HG03460 (cell line): ENCODE measurements at regions not wholly inside any gene's neighbourhood (a gene's known extent, or its start where the extent isn't known, plus 50 kb on each side); places are given as distances from the start of the nearest gene placed in this dataset.
"Not testable (repeated sequence)": the region's sequence is repeated elsewhere in the genome, so short reads cannot be mapped to it uniquely, and the experiment has no call there.

ENCODE experiments used
- ATAC-seq: cut with Tn5 transposase; IDR thresholded peaks from one replicate; pipeline ENCODE4 v1.9.1; 2021; ENCODE audit not compliant: unreplicated experiment

- no peak for ATAC-seq
Observed at GRCh38 chr7:16098058-16098457, 323.3 kb downstream of the CRPPA start.

- no peak for ATAC-seq
Observed at GRCh38 chr7:16095171-16095950, 326.0 kb downstream of the CRPPA start.

GRCh38 chr7:16094651-16095050, 326.7 kb downstream of the CRPPA start:
- ATAC-seq: no peak

DNA sequence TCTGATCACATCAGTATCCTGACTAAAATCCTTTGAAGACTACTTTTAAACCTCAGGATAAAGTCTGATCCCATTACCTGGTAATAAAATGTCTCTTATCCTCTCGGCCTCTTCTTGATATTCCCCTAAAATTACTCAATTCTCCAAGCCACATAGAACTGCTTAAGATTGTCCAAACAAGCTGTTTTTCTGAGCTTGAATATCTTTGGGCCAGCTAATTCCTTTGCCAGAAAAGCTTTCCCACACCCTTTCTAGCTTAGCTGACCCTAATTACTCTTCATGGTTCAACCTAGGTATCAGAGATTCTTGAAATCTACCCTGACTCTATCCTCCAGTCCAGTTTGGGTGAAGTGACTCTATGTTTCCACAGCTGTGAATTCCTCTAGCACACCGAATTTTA, 328.6 kb downstream of the CRPPA start:
- ATAC-seq: no peak

DNA sequence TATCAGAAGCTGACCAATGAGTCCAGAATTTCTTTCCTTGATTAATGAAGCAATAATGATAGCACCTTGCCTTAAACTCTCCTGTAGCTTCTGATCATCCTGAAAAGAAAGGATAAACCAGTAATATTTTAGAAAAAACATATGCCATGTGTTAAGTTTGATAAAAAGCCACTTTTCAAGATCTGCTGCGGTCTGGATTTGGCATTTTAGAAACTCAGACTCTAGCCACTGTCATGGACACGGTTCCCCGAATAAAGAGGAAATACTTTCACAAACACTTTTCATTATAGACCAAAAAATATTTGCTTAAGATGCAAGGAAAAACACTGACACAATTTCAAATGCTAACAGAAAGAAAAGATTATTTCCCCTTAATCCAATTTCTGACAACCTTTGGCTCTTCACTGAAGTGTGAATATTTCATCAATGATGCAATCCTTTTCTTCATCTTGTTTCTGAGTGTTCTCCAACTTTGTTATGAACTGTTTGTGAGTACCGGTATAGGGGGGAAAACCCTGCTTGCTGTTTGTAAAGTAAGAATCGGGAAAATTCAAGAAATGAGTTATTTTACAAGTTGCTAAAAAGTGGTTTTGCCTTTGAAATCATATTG, 329.5 kb downstream of the CRPPA start:
- no peak for ATAC-seq

DNA sequence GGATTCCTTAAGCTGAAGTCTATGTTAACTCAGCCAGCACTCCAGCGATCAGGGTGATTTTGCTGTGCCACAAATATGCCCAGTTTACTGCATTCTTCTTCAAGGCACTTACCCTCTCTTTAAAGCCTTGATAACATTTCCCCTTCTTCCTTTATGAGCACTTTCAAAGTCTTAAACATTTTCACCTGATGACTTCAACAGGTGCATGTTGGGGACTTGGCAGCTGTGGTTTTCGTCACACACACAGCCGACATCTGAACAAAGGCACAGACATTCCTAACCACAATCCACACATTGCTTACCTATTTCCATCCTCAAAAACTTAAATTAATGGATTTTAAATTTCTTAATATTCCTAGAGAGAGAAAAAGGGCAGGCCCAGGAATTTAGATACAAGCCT, 331.5 kb downstream of the CRPPA start:
- no peak for ATAC-seq

GRCh38 chr7:16089191-16089590, 332.1 kb downstream of the CRPPA start:
- no peak for ATAC-seq

- no peak for ATAC-seq
Observed at GRCh38 chr7:16086743-16087142, 334.6 kb downstream of the CRPPA start.

GRCh38 chr7:16085780-16086179, 335.6 kb downstream of the CRPPA start:
- not testable (repeated sequence) for ATAC-seq

DNA sequence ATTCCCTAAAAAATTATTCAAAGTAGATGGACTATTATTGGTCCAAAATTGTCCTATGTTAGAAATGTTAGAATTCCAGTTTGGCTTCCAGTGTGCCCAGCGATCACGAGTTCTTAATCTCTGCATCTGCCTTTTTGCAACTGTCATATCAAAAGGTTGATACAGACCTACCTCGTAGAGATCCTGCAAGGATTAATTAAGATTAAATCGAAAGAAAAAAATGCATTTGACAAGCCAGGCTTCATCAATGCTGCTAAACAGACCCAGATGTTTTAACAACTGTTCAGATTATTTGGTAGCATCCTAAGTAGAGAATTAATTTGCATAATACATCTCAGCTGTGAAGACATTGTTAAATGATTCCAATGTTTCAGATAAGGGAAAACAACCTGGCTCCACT, 336.5 kb downstream of the CRPPA start:
- no peak for ATAC-seq

DNA sequence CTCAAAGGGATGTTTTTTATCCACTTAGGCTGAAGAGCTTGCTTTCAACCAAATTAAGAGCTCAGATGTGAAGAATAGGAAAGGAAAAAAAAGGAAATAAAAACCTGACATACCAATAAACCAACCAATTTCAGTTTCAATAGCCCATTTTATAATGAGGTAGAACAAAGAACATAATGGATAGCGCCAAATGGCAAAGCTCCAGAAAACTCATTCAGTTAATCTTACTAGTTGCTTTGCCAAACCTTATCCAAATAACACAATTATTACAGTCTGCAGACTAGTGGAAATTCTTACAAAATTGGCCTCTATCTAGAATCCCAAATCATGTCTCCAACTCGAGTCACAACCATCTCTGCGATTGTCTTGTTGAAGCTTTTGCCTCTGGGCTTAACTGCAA, 337.0 kb downstream of the CRPPA start:
- no peak for ATAC-seq

- no peak for ATAC-seq
Observed at GRCh38 chr7:16083931-16084330, 337.4 kb downstream of the CRPPA start.

GRCh38 chr7:16080131-16080530, 341.2 kb downstream of the CRPPA start:
- no peak for ATAC-seq

DNA sequence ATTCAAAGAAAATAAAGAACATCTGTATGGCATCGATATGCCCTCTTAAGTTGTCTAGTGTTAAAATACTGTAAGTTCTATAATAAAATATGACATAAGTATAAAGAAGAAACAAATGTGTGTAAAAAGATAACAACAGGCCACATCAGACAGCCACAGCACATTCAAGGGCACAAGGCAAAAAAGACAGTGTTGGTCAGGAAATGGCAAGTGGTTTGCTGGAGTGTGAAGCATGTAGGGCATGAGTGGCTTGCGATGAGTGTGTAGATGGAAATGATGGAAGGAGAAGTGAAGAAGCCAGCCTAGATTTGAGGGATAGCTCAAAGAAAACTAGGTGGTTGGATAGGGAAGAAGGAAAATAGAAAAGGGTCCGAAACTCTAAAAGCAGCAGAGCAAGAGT, 341.6 kb downstream of the CRPPA start:
- ATAC-seq: no peak

- ATAC-seq: no peak
Observed at GRCh38 chr7:16078076-16078952, 343.0 kb downstream of the CRPPA start.

- ATAC-seq: peak; percentile 73
Observed at GRCh38 chr7:16071246-16071857, 350.0 kb downstream of the CRPPA start.

DNA sequence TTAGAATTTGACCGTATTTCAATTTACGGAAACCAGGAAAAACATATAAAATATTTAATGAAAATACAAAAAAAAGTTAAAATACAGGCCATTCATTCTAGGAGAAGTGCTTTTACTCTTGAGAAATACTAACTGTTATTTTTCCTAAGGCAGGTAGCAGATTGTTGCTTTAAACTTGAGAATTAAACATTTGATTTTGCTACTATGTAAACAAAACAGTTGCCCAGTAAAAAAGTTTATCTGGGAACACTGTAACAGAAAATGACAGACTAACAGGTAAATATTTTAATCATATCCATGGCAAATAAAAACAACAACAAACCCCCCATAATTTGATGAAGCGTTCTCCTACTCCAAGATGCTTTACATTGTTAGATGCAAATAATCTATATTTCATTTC, 350.5 kb downstream of the CRPPA start:
- no peak for ATAC-seq

GRCh38 chr7:16069998-16070397, 351.3 kb downstream of the CRPPA start:
- ATAC-seq: no peak

DNA sequence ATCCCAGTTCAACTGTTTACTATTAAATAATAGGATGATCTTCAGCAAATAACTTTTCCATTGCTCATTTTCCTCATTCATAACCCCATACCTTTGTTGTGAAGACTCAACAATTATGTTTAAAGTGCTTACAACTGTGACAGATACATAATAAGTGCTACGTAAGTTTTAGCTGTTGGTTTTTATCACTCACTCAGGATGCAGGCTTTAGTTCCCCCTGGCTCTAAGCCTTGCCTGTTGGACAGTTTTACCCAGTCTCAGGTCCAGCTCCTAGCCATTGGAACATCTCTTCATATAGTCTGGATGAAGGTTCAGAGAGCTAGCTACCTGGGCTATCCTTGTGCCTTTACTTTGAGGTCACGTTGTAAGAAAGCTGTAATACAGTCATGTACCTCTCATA, 353.2 kb downstream of the CRPPA start:
- no peak for ATAC-seq

DNA sequence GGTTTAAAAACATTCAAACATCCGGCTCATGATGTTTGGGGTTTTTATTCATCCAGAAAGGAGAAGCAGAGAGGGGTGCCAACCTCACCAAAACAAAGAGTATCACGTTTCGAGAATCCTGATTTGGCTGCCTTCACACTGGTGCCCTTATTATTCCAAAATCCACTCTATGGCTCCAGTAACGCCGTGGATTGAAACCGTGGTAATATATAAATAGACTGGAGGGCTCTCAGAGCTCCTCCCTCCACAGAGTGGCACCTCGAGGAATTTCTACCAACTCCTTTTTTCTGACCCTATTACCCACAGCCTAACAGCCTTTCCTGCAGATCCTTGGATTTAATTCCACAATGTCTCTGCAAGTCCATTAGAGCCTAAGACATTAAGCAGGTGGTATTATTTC, 353.6 kb downstream of the CRPPA start:
- no peak for ATAC-seq

DNA sequence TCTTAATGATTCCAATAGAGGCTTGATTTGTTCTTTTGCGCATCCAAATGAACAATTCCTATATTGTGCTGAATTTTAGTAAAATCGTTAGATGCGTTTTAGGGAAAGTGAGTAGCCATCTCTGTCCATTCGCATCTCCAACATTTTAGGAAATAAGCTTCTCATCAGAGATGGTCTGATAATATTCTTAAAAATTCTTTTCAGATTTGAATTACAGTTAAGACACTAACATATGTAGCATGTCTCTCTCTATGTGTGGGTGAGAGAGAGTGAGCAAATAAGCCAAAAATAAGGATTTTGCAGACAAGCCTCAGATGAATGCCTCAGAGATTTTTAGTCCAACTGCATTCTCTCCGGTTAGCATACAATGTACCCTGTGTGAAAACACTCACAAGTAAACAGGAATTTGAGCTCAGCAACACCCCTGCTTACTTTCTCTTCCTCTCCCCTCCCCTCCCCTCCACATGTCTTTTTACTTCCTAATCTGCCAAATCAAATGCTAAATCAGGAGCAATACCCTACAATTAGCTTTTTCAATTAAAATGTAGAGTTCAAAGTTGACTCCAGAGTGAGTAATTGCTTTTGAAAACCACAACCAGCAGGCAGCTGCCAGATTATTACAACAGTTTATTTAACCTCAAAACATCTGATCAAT, 354.4 kb downstream of the CRPPA start:
- ATAC-seq: no peak
